Germinal center (tissue), 1 donor: ENCODE measurements at regions not wholly inside any gene's neighbourhood (a gene's known extent, or its start where the extent isn't known, plus 50 kb on each side); places are given as distances from the start of the nearest gene placed in this dataset.

ENCODE experiments used
- DNase-seq: peaks from one replicate; pipeline ENCODE4 v3.0.0; 2012; ENCODE audit warnings: mixed read lengths, low spot score

- DNase-seq = no peak
These were observed 50.3 kb downstream of the BMAL2 start for GRCh38 chr12:27382924-27383323.

- DNase-seq = peak; percentile 73
These were observed 51.0 kb downstream of the BMAL2 start for GRCh38 chr12:27383429-27384260.

- no peak for DNase-seq
These were observed 51.6 kb downstream of the BMAL2 start for GRCh38 chr12:27384261-27384590.

GRCh38 chr12:27385766-27386564 lies 53.3 kb downstream of the BMAL2 start:
- DNase-seq = no peak

GRCh38 chr12:27387473-27387872 lies 54.8 kb downstream of the BMAL2 start:
- DNase-seq = no peak

- no peak for DNase-seq
These were observed 56.0 kb downstream of the BMAL2 start for GRCh38 chr12:27388650-27389049.

- DNase-seq = no peak
These were observed 51.9 kb upstream of the SMCO2 start for GRCh38 chr12:27394676-27395075.

- no peak for DNase-seq
These were observed 50.2 kb upstream of the SMCO2 start for GRCh38 chr12:27396216-27396815.
